H54 (cell line): ENCODE measurements at regions not wholly inside any gene's neighbourhood (a gene's known extent, or its start where the extent isn't known, plus 50 kb on each side); places are given as distances from the start of the nearest gene placed in this dataset.
"Not testable (repeated sequence)": the region's sequence is repeated elsewhere in the genome, so short reads cannot be mapped to it uniquely, and the experiment has no call there.

Source experiments
- DNase-seq: peaks from one replicate; pipeline ENCODE4 v3.0.0; 2011; ENCODE audit warnings: low spot score, mixed read lengths; ENCODE audit not compliant: insufficient read length
- FAIRE-seq: peaks from 3 replicates; lab custom pipeline; 2011; peaks lifted over from hg19 to GRCh38; lab: Jason Lieb, UNC
- POLR2A ChIP-seq: IDR thresholded peaks from 2 replicates; pipeline ENCODE4 v1.6.1; 2011; ENCODE audit warnings: low read depth, mild to moderate bottlenecking, low read length

GRCh38 chr10:45229823-45230222 is 85.6 kb downstream of the OR13A1 start:
- DNase-seq (no peak), FAIRE-seq (no peak)
- TF ChIP-seq POLR2A: no peak

GRCh38 chr10:45235260-45235769 is 80.1 kb downstream of the OR13A1 start:
- FAIRE-seq (peak; percentile 48), DNase-seq (peak; percentile 17)

- FAIRE-seq (no peak), DNase-seq (no peak)
- no peak for TF ChIP-seq POLR2A
Measured at GRCh38 chr10:45235798-45236220, 79.6 kb downstream of the OR13A1 start.

- no peak for TF ChIP-seq POLR2A
- no peak for FAIRE-seq
Measured at GRCh38 chr10:45238896-45239295, 76.5 kb downstream of the OR13A1 start.

GRCh38 chr10:45239642-45240041 is 75.8 kb downstream of the OR13A1 start:
- FAIRE-seq (no peak), DNase-seq (no peak)
- TF ChIP-seq POLR2A: no peak

More at GRCh38 chr10:45238896-45239295, 76.5 kb downstream of the OR13A1 start:
- no peak for DNase-seq

GRCh38 chr10:45241865-45242520 is 73.4 kb downstream of the OR13A1 start:
- no peak for DNase-seq
- FAIRE-seq: no peak
- no peak for TF ChIP-seq POLR2A

- TF ChIP-seq POLR2A: no peak
- FAIRE-seq (no peak), DNase-seq (no peak)
Measured at GRCh38 chr10:45243261-45243660, 72.1 kb downstream of the OR13A1 start.

- FAIRE-seq (no peak), DNase-seq (no peak)
- TF ChIP-seq POLR2A: no peak
Measured at GRCh38 chr10:45246522-45246921, 68.9 kb downstream of the OR13A1 start.

- FAIRE-seq (peak; percentile 55), DNase-seq (peak; percentile 12)
- TF ChIP-seq POLR2A: no peak
Measured at GRCh38 chr10:45249978-45250693, 65.3 kb downstream of the OR13A1 start.

GRCh38 chr10:45250694-45251075 is 64.7 kb downstream of the OR13A1 start:
- not testable (repeated sequence) for FAIRE-seq

More at GRCh38 chr10:45250694-45251075, 64.7 kb downstream of the OR13A1 start:
- not testable (repeated sequence) for DNase-seq
